ENCODE measurements at regions not wholly inside any gene's neighbourhood (a gene's known extent, or its start where the extent isn't known, plus 50 kb on each side); places are given as distances from the start of the nearest gene placed in this dataset.
"Not testable (repeated sequence)": the region's sequence is repeated elsewhere in the genome, so short reads cannot be mapped to it uniquely, and the experiment has no call there.

DNA sequence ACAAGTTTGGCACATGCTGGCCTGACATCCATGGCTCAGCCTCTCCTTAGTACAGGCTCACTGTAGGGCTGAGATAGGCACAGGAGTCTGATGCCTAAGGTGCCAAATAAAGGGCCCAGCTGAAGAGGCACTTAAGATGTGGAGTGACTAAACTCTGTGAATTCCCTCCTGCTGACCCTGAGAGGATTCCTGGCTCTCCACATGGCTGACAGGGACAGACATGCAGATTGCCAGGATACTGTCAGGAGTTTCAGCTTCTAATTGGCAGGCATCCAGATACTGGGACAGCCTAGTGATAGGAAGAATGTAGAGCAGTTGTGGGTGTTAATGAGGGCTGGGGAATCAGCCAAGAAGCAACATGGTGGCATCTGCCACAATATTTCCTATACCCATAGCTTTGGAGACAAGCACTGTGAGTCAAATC, 558.7 kb downstream of the INSC start:
- H3K4me3 ChIP-seq (replicated peaks; ENCODE audit: low read depth, low read length) = no peak overlapping the region
- no peak for DNase-seq (ENCODE audit: low read depth)
- TF ChIP-seq, protein P1, sequence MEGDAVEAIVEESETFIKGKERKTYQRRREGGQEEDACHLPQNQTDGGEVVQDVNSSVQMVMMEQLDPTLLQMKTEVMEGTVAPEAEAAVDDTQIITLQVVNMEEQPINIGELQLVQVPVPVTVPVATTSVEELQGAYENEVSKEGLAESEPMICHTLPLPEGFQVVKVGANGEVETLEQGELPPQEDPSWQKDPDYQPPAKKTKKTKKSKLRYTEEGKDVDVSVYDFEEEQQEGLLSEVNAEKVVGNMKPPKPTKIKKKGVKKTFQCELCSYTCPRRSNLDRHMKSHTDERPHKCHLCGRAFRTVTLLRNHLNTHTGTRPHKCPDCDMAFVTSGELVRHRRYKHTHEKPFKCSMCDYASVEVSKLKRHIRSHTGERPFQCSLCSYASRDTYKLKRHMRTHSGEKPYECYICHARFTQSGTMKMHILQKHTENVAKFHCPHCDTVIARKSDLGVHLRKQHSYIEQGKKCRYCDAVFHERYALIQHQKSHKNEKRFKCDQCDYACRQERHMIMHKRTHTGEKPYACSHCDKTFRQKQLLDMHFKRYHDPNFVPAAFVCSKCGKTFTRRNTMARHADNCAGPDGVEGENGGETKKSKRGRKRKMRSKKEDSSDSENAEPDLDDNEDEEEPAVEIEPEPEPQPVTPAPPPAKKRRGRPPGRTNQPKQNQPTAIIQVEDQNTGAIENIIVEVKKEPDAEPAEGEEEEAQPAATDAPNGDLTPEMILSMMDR (IDR thresholded peaks at IDR 0.05; ENCODE audit: low read length, missing control alignments) = no peak

DNA sequence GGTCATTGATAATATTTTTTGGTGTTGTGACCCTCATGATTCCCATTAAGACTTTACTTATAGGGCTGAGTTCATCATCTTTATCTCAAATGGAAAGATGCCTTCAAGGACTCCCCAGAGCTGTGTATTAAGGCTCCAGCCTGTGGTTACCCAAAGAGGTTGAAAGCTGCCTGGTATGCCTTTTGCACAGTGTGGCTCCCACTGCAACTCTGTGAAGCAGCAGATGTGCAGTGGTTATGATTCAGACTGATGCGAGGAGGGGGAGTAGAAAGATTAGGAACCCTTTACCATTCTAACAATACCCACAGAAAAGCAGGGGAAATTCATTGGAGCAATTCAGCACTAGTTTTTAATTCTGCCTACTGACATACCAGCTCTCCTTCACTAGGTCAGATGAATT, 560.0 kb downstream of the INSC start:
- no peak for DNase-seq (ENCODE audit: low read depth)
- no peak overlapping the region for H3K4me3 ChIP-seq (replicated peaks; ENCODE audit: low read depth, low read length)
- TF ChIP-seq, protein P1 (IDR thresholded peaks at IDR 0.05; ENCODE audit: low read length, missing control alignments) = no peak

DNA sequence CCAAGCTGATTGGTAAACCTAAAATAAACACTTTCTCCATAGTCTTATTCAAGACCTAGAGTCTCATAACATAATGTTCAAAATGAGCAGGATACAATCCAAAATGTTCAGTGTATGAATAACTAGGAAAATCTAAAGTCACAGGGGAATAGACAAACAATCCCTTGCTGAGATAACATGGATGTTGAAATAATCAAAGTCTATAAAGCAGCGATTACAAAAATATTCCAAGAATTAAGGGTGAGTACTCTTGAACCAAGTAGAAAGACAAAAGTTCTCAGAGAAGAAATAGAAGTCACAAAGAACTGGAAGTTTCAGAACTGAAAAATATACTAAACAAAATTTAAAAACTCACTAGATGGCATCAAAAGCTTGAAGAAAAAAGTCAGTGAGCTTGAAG, 561.0 kb downstream of the INSC start:
- peak; percentile 63 for DNase-seq (ENCODE audit: low read depth)
- TF ChIP-seq, protein P1 (IDR thresholded peaks at IDR 0.05; ENCODE audit: low read length, missing control alignments) = no peak
- H3K4me3 ChIP-seq (replicated peaks; ENCODE audit: low read depth, low read length) = no peak overlapping the region

DNA sequence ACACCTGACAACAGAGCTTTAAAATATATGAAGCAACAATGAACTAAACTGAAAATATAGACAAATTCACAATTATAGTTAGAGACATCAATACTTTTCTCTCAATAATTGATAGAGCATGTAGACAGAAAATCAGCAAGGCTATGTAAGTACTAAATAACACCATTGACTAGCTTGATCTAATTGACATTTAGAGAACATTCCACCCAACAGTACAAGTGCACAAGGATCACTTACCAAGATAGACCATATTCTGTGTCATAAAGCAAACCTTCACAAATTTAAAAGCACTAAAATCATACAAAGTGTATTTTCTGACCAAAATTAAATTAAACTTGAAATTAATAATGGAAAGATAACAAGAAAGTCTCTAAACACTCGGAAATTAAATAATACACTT, 562.5 kb downstream of the INSC start:
- TF ChIP-seq, protein P1 (IDR thresholded peaks at IDR 0.05; ENCODE audit: low read length, missing control alignments) = no peak
- H3K4me3 ChIP-seq (replicated peaks; ENCODE audit: low read depth, low read length) = no peak overlapping the region
- DNase-seq (ENCODE audit: low read depth) = no peak

DNA sequence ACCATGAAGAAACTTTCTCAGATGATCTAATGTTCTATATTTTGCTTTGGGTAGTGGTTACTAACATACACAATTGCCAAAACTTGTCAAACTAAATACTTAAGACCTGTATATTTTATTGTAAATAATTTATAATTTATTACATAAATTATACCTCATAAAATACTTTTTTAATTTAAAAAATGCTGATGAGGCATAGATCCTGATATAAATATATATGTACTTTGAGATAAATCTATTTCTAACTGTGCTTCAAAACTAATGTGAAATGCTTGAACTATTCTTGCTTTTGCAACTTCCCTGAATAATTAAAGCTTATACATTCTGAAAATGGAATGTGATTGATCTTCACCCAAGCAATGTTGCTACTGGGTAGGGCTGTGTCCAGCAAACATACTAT, 568.8 kb downstream of the INSC start:
- DNase-seq (ENCODE audit: low read depth) = no peak
- H3K4me3 ChIP-seq (replicated peaks; ENCODE audit: low read depth, low read length) = no peak overlapping the region
- TF ChIP-seq, protein P1 (IDR thresholded peaks at IDR 0.05; ENCODE audit: low read length, missing control alignments) = no peak

DNA sequence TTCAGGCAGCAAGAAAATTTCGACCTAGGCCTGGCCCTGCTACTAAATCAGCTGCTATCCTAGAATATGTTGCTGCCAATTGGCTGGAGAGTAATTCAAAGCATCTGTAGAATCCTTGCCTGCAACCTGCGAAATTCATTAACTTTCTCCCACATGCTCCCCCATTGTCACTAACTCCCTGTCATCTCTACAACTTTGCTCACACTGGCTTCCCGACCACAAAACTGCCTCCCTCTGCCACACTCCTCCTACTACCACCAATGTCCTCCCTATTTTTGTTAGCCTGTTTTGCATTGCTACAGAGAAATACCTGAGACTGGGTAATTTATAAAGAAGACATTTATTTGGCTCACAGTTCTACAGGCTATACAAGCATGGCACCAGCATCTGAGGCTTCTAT, 570.6 kb downstream of the INSC start:
- no peak overlapping the region for H3K4me3 ChIP-seq (replicated peaks; ENCODE audit: low read depth, low read length)
- DNase-seq (ENCODE audit: low read depth) = no peak
- TF ChIP-seq, protein P1 (IDR thresholded peaks at IDR 0.05; ENCODE audit: low read length, missing control alignments) = no peak

DNA sequence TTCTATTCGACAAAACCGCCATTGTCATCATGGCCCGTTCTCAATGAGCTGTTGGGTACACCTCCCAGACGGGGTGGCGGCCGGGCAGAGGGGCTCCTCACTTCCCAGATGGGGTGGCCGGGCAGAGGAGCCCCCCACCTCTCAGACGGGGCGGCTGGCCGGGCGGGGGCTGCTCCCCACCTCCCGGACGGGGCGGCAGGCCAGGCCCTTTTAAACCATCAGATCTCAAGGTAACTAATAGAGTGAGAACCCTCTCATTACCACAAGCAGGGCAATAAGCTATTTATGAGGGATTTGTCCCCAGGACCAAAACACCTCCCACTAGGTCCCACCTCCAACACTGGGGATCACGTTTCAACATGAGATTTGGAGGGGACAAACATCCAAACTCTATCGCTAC, 571.5 kb downstream of the INSC start:
- not testable (repeated sequence) for DNase-seq (ENCODE audit: low read depth)

DNA sequence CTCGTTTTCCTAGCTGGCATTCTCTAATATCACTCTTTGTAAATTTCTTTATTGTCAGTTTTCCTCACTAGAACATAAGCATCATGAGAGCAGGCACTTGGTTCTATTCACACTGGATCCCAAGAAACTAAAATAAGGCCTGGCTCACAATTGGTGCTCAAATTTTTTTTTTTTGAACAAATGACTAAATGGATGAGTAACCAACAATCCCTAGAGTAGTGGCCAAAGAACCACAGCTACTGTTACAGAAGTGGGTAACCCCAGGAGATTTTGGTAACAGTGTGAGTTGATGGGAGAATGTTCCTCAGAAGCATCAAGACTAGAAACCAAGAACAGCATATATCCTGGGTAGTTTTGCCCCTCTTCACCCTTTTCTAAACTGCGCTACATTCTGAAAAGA, 572.6 kb downstream of the INSC start:
- TF ChIP-seq, protein P1 (IDR thresholded peaks at IDR 0.05; ENCODE audit: low read length, missing control alignments) = no peak
- no peak for DNase-seq (ENCODE audit: low read depth)
- H3K4me3 ChIP-seq (replicated peaks; ENCODE audit: low read depth, low read length) = no peak overlapping the region

More for the DNA sequence above, 571.5 kb downstream of the INSC start:
- H3K4me3 ChIP-seq (replicated peaks; ENCODE audit: low read depth, low read length) = not testable (repeated sequence)

Data from fibroblast of pulmonary artery (primary cell).